LNCAP (cell line): ENCODE measurements at regions not wholly inside any gene's neighbourhood (a gene's known extent, or its start where the extent isn't known, plus 50 kb on each side); places are given as distances from the start of the nearest gene placed in this dataset.

Experiments used
- TF ChIP-seq, protein P1 (sequence below): fragments of 450-650 bp; IDR thresholded peaks from 2 replicates; pipeline ENCODE4 v1.5.1; 2017; ENCODE audit warnings: mild to moderate bottlenecking

DNA sequence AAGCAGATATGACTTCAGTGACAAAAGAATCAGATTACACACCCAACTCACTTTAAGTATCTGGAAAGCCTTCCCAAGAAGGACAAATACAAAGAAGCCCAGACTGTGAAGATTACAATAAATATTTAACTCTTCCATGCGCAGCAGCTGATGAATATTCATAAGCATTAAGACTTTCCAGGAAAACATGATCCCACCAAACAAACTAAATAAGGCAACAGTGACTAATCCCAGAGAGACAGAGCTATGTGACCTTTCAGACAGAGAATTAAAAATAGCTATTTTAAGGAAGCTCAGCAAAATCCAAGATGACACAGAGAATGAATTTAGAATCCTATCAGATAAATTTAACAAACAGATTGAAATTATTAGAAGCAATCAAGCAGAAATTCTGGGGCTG lies 108.2 kb upstream of the UBE2E3 start:
- TF ChIP-seq, protein P1, sequence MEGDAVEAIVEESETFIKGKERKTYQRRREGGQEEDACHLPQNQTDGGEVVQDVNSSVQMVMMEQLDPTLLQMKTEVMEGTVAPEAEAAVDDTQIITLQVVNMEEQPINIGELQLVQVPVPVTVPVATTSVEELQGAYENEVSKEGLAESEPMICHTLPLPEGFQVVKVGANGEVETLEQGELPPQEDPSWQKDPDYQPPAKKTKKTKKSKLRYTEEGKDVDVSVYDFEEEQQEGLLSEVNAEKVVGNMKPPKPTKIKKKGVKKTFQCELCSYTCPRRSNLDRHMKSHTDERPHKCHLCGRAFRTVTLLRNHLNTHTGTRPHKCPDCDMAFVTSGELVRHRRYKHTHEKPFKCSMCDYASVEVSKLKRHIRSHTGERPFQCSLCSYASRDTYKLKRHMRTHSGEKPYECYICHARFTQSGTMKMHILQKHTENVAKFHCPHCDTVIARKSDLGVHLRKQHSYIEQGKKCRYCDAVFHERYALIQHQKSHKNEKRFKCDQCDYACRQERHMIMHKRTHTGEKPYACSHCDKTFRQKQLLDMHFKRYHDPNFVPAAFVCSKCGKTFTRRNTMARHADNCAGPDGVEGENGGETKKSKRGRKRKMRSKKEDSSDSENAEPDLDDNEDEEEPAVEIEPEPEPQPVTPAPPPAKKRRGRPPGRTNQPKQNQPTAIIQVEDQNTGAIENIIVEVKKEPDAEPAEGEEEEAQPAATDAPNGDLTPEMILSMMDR: no peak

DNA sequence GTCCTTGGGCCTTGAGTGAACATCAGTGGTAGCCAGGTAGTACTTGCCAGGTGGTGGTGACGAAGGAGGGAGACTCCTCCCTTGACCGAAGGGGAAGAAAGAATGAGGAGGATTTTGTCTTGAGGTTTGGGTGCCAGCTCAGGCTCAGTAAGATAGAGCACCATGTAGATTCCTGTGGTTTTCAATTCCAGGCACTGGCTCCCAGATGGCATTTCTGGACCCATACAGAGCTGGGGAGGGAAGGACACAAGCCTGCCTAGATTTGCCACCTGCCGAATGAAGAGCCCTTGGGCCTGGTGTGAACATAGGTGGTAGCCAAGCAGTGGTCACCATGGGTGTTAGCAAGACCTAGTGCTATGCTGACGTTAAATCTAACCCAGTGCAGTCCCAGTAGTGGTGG lies 108.8 kb upstream of the UBE2E3 start:
- TF ChIP-seq, protein P1: no peak

GRCh38 chr2:180849851-180850250 lies 130.6 kb upstream of the UBE2E3 start:
- TF ChIP-seq, protein P1: no peak

- TF ChIP-seq, protein P1: no peak
Measured at GRCh38 chr2:180848393-180848792, 132.0 kb upstream of the UBE2E3 start.

DNA sequence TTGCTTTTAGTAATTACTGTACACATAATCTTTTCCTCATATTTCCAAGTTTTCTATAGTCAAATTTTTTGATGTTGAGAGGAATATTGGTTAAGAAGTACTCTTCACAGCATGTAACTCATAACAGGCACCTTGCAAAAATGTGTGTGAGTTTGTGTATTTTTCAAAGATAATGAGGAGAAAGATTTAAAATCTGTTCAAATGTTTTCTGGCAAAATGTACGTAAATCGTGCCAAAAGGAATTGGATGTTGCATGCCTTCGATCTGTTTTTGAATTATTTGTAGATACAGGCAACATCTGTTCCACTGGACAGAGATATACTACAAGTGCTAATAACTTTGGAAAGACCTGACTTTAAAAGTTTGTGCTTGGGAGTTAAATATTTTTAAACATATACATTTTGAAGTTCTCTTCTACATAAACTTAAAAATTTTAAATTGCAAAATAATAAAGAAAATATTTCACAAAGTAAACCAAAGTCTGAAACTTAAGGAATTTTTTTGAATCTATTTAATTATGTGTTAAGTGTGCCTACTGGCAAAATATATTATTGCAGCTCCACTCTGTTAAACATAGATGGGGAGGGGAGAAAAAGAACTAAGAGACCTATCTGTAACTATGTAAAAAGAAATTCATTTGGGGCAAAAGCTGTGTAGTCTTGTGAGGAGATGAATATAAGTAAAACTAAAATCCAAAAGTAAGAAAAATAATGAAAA lies 133.5 kb upstream of the UBE2E3 start:
- TF ChIP-seq, protein P1: 0 out of 2 replicates have a peak, but pooled peaks have one; percentile 8

DNA sequence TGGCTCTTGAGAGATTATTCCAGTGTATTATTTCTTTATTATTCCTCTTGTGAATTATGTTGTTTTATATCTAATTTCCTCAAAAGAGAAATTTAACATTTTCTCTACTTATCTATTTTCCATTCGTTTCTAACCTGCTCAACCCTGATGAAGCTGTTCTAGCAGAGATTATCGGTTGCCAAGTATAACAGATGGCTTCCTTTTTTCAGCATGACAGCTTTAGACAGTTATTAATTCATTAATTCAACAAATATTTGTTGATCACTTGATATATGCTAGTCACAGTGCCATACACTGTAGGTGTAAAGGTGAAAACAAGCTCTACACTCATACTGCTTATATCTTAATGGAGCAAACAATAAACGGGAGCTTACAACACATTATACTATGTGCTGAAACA lies 137.9 kb upstream of the UBE2E3 start:
- TF ChIP-seq, protein P1: no peak

- TF ChIP-seq, protein P1: no peak
Measured at GRCh38 chr2:180840641-180841040, 139.8 kb upstream of the UBE2E3 start.

- TF ChIP-seq, protein P1: no peak
Measured at GRCh38 chr2:180829836-180830235, 150.6 kb upstream of the UBE2E3 start.
